ENCODE measurements at regions not wholly inside any gene's neighbourhood (a gene's known extent, or its start where the extent isn't known, plus 50 kb on each side); places are given as distances from the start of the nearest gene placed in this dataset.

DNA sequence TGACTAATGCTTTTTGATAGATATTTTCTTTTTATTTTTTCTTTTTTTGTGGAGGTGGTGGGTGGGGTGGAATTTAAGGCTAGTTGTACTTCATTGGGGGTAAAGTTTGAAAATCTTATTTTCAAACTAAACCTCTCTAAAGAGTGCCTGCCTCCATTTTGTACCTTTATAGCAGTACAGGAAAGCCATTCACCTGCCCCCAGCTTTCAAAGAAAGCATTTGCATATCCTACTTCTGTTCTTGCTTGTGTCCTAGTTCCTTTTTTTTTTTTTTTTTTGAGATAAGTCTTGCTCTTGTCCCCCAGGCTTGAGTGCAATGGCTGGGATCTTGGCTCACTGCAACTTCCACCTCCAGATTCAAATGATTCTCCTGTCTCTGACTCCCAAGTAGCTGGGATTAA lies 766.2 kb upstream of the LRRC4C start:
- TF ChIP-seq CTCF (IDR thresholded peaks at IDR 0.05), result no peak
- no peak for TF ChIP-seq POLR2A (IDR thresholded peaks at IDR 0.05)

Measured in uterus (tissue), 2 donors.